ENCODE measurements at regions not wholly inside any gene's neighbourhood (a gene's known extent, or its start where the extent isn't known, plus 50 kb on each side); places are given as distances from the start of the nearest gene placed in this dataset.

DNA sequence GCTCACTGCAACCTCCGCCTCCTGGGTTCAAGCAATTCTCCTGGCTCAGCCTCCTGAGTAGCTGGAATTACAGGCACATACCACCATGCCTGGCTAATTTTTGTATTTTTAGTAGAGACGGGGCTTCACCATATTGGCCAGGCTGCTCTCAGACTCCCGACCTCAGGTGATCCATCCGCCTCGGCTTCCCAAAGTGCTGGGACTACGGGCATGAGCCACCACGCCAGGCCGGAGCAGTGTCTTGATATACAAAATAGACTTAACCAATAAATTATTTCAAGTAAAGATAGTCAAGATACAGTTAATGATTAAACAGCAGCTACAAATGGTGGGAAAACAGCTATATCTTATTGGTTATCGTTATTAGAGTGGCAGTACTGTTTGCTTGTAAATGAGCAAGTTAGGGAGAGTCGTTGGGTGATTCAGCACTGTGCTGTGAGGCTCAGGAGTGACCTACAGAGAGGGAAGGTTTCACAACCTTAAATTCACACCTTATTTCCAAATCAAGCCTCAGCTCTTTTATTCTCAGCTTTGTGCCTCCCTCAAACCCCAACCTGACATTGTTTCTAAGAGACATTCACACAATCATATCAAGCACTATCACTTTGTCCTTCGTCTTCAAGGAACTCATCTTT, 1128.4 kb upstream of the MAP3K7 start:
- in situ Hi-C loops (cut with MboI; ENCODE audit: low sequenced_read_pairs, unreplicated experiment), result no loop called here
- no peak for DNase-seq (ENCODE audit: low spot score)

DNA sequence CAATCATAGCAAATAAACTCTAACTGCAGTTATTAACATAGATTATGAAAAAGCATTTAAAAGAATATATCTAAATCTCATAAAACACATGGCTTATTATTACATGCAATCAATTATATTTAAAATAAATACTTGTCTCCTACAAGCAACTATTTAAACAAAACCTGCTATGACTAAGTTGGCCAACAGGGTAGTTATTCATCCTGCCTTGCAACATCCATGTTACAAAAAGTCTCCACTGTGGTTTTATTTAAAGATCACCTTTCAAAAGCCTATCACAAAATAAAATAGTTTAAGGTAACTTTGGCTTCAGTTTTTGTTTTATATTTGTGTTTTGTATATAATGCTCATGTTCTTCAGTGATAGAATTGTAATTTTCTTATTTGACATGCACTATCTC, 1127.0 kb upstream of the MAP3K7 start:
- no peak for DNase-seq (ENCODE audit: low spot score)
- TF ChIP-seq, protein P1, sequence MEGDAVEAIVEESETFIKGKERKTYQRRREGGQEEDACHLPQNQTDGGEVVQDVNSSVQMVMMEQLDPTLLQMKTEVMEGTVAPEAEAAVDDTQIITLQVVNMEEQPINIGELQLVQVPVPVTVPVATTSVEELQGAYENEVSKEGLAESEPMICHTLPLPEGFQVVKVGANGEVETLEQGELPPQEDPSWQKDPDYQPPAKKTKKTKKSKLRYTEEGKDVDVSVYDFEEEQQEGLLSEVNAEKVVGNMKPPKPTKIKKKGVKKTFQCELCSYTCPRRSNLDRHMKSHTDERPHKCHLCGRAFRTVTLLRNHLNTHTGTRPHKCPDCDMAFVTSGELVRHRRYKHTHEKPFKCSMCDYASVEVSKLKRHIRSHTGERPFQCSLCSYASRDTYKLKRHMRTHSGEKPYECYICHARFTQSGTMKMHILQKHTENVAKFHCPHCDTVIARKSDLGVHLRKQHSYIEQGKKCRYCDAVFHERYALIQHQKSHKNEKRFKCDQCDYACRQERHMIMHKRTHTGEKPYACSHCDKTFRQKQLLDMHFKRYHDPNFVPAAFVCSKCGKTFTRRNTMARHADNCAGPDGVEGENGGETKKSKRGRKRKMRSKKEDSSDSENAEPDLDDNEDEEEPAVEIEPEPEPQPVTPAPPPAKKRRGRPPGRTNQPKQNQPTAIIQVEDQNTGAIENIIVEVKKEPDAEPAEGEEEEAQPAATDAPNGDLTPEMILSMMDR (IDR thresholded peaks at IDR 0.05; ENCODE audit: borderline replicate concordance, control extremely low read depth, extremely low read depth, insufficient read depth, missing control alignments), result no peak
- in situ Hi-C loops (cut with MboI; ENCODE audit: low sequenced_read_pairs, unreplicated experiment), result no loop called here

More for the DNA sequence above, 1128.4 kb upstream of the MAP3K7 start:
- TF ChIP-seq, protein P1 (IDR thresholded peaks at IDR 0.05; ENCODE audit: borderline replicate concordance, control extremely low read depth, extremely low read depth, insufficient read depth, missing control alignments), result no peak

DNA sequence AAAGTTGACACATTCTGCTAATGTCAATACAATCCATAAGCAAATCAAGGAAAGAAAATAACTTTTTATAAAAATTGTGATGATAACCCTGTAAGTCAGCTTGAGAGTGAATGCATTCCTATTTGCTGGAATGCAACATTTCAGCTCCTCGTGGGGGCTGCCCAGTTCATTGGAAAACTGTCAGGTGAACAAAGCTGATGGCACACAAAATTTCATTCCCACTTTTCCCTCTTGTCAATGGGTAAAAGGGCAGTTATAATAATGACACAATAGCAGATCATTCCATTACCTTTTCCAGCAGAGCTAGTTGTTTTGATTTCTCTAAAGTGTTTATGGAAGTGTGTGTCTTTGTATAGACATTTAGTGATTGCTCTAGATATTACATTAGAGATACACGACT, 1124.6 kb upstream of the MAP3K7 start:
- in situ Hi-C loops (cut with MboI; ENCODE audit: low sequenced_read_pairs, unreplicated experiment), result no loop called here
- TF ChIP-seq, protein P1 (IDR thresholded peaks at IDR 0.05; ENCODE audit: borderline replicate concordance, control extremely low read depth, extremely low read depth, insufficient read depth, missing control alignments), result no peak
- no peak for DNase-seq (ENCODE audit: low spot score)

DNA sequence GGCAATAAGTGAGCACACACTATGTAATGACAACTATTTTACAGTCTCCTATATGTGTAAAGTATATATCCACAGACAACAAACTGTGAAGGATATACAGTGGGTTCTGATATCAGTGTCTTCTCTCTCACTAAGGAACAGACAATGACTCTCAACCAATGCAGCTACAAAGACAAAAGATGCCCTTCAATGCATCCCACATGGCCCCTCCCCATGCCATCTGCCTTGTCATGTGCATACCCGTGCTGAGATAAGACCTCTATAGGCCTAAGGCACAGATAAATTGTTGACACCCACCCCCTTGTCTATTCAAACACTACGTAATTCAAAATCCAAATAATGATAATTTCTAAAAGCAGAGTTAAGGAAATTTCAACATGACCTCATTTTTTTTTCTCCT, 1123.5 kb upstream of the MAP3K7 start:
- in situ Hi-C loops (cut with MboI; ENCODE audit: low sequenced_read_pairs, unreplicated experiment), result no loop called here
- DNase-seq (ENCODE audit: low spot score), result no peak
- TF ChIP-seq, protein P1 (IDR thresholded peaks at IDR 0.05; ENCODE audit: borderline replicate concordance, control extremely low read depth, extremely low read depth, insufficient read depth, missing control alignments), result no peak

DNA sequence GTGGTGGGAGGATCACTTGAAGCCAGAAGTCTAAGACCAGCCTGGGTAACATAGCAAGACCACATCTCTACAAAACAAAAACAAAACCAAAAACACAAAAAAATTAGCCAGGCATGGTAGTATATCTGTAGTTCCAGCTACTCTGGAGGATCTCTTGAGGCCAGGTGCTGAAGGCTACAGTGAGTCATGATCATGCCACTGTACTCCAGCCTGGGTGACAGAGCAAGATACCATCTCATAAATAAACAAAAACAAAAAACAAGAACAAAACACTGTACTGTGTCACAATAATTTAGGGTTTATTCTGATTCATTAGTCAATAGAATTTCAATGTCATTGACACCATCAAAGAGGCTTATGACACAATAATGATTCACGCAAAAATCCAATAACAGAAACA, 1121.7 kb upstream of the MAP3K7 start:
- DNase-seq (ENCODE audit: low spot score), result no peak
- in situ Hi-C loops (cut with MboI; ENCODE audit: low sequenced_read_pairs, unreplicated experiment), result no loop called here
- TF ChIP-seq, protein P1 (IDR thresholded peaks at IDR 0.05; ENCODE audit: borderline replicate concordance, control extremely low read depth, extremely low read depth, insufficient read depth, missing control alignments), result no peak

DNA sequence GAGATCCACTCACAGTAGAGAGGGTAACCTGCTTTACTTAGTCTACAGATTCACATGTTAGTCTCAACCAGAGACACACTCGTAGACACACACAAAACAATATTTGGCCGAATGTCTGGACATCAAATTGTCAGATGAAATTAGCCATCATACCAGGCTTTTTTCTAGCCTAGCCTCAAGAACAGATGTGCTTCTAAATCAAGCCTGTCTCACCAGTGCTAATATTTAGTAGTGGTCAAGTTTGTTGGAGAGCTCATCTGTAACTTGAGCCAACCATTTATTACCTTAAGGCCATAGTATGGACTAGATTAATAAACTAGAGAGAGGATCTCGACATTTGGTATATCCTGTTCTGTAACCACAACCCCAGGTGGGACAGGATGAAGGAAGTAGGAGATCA, 1118.8 kb upstream of the MAP3K7 start:
- in situ Hi-C loops (cut with MboI; ENCODE audit: low sequenced_read_pairs, unreplicated experiment), result no loop called here
- no peak for DNase-seq (ENCODE audit: low spot score)
- TF ChIP-seq, protein P1 (IDR thresholded peaks at IDR 0.05; ENCODE audit: borderline replicate concordance, control extremely low read depth, extremely low read depth, insufficient read depth, missing control alignments), result no peak

Data from GM13976 (cell line).